ENCODE measurements at regions not wholly inside any gene's neighbourhood (a gene's known extent, or its start where the extent isn't known, plus 50 kb on each side); places are given as distances from the start of the nearest gene placed in this dataset.

- TF ChIP-seq, protein P1, sequence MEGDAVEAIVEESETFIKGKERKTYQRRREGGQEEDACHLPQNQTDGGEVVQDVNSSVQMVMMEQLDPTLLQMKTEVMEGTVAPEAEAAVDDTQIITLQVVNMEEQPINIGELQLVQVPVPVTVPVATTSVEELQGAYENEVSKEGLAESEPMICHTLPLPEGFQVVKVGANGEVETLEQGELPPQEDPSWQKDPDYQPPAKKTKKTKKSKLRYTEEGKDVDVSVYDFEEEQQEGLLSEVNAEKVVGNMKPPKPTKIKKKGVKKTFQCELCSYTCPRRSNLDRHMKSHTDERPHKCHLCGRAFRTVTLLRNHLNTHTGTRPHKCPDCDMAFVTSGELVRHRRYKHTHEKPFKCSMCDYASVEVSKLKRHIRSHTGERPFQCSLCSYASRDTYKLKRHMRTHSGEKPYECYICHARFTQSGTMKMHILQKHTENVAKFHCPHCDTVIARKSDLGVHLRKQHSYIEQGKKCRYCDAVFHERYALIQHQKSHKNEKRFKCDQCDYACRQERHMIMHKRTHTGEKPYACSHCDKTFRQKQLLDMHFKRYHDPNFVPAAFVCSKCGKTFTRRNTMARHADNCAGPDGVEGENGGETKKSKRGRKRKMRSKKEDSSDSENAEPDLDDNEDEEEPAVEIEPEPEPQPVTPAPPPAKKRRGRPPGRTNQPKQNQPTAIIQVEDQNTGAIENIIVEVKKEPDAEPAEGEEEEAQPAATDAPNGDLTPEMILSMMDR (conservative IDR thresholded peaks at IDR 0.05), result peak; percentile 31
- no peaks in the 10 kb centered on the region for H3K27me3 ChIP-seq (ENCODE audit: control insufficient read depth, insufficient read depth, low read length, poor library complexity, severe bottlenecking)
- no peak overlapping the region for H3K27ac ChIP-seq (ENCODE audit: low read depth, low read length)
- H3K36me3 Mint-ChIP-seq (ENCODE audit: low read depth), result no peaks in the 10 kb centered on the region
- no peak overlapping the region for H3K27ac Mint-ChIP-seq
- H3K4me1 Mint-ChIP-seq, result no peaks in the 10 kb centered on the region
- H3K36me3 ChIP-seq (ENCODE audit: control insufficient read depth, insufficient read depth, low read length), result no peaks in the 10 kb centered on the region
- DNase-seq, result peak; percentile 40
- H3K4me1 ChIP-seq (ENCODE audit: control insufficient read depth, insufficient read depth, low read length), result no peaks in the 10 kb centered on the region
- no peaks in the 10 kb centered on the region for H3K9me3 ChIP-seq (ENCODE audit: control insufficient read depth, low read length)
- H3K9me3 Mint-ChIP-seq, result no peaks in the 10 kb centered on the region
- 89% methylated on average over 9 to 15 of the region's 15 CpGs for WGBS, 2 experiments (ENCODE audit: insufficient coverage in 1 of 2, insufficient read length in 1 of 2)
- H3K4me3 ChIP-seq (ENCODE audit: low read length), result no peak overlapping the region
- no peak overlapping the region for H3K9ac ChIP-seq (ENCODE audit: extremely low read depth, low read length, poor library complexity, severe bottlenecking)
- H3K4me3 Mint-ChIP-seq, result no peak overlapping the region
- no peaks in the 10 kb centered on the region for H3K27me3 Mint-ChIP-seq (ENCODE audit: insufficient read depth)
Observed at GRCh38 chr2:3062476-3063260, 314.9 kb downstream of the EIPR1 start.

DNA sequence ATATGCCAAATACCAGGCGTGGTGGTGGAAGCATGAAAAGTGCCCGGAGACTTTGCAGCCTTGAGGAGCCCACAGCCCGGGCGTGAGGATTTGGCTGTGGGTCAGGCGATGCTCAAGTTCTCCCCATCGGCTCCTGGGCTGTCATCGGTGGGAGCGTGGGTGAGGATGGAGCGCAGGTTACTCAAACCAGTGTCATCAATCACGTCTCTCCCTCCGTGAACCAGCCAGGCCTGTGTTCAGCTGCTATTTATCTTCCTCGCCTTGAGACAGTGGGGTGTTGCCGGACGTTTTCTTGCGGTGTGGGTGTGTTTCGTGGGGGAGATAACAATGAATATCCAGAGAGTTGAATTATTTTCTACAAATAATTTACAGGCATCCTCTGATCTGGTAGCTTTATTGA is 317.6 kb downstream of the EIPR1 start:
- no peak for DNase-seq
- H3K27me3 ChIP-seq (ENCODE audit: control insufficient read depth, insufficient read depth, low read length, poor library complexity, severe bottlenecking), result no peaks in the 10 kb centered on the region
- no peak overlapping the region for H3K9ac ChIP-seq (ENCODE audit: extremely low read depth, low read length, poor library complexity, severe bottlenecking)
- no peaks in the 10 kb centered on the region for H3K9me3 ChIP-seq (ENCODE audit: control insufficient read depth, low read length)
- H3K4me3 ChIP-seq (ENCODE audit: low read length), result no peak overlapping the region
- no peaks in the 10 kb centered on the region for H3K36me3 Mint-ChIP-seq (ENCODE audit: low read depth)
- no peak overlapping the region for H3K4me3 Mint-ChIP-seq
- H3K4me1 ChIP-seq (ENCODE audit: control insufficient read depth, insufficient read depth, low read length), result no peaks in the 10 kb centered on the region
- H3K27ac Mint-ChIP-seq, result no peak overlapping the region
- peak overlapping the region; percentile 63 for H3K27ac ChIP-seq (ENCODE audit: low read depth, low read length)
- H3K27me3 Mint-ChIP-seq (ENCODE audit: insufficient read depth), result no peaks in the 10 kb centered on the region
- peaks cover 6% of the 10 kb centered on the region for H3K9me3 Mint-ChIP-seq
- TF ChIP-seq, protein P1 (conservative IDR thresholded peaks at IDR 0.05), result no peak
- WGBS, 2 experiments (ENCODE audit: insufficient coverage in 1 of 2, insufficient read length in 1 of 2), result 92 to 94% methylated on average over 12 to 15 of the region's 16 CpGs
- H3K4me1 Mint-ChIP-seq, result no peaks in the 10 kb centered on the region
- H3K36me3 ChIP-seq (ENCODE audit: control insufficient read depth, insufficient read depth, low read length), result no peaks in the 10 kb centered on the region

DNA sequence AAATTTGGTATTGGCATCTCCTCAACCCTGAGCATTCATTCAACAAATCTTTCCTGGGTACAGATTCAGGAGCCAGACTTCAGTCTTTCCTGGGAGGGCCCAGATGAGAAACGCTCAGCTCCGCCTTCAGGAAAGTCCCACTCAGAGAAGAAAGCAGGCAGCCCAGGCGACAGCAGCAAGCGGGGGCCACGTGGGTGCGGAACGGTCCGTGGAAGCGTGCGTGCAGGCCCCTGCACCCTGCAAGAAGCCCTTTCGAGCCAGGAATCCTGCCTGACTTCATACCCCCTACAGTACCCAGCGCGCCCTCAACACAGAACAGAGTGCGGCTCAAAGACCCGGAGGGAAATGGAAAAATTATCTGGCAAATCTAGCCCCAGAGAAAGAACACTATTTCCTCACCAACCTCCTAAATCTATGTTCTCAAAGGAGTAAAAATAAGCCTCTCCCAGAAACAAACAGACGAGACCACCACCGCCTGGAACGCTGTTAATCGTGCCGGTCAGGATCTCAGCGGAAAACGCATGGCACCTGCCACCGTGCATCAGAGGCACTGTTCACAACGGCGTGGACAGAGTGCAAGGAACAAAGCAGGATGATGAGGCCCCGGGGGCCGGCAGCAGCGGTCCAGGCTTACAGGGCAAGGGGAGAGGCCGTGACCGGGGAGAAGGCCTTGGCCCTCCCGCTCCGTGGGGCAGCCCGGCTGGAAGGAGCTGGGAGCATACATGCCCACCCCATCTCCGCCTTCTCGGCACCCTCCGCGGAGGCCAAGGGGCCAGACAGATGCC is 318.3 kb downstream of the EIPR1 start:
- H3K9ac ChIP-seq (ENCODE audit: extremely low read depth, low read length, poor library complexity, severe bottlenecking), result no peak overlapping the region
- H3K36me3 Mint-ChIP-seq (ENCODE audit: low read depth), result no peaks in the 10 kb centered on the region
- H3K27me3 ChIP-seq (ENCODE audit: control insufficient read depth, insufficient read depth, low read length, poor library complexity, severe bottlenecking), result no peaks in the 10 kb centered on the region
- no peaks in the 10 kb centered on the region for H3K36me3 ChIP-seq (ENCODE audit: control insufficient read depth, insufficient read depth, low read length)
- peaks cover 6% of the 10 kb centered on the region for H3K9me3 Mint-ChIP-seq
- no peaks in the 10 kb centered on the region for H3K4me1 Mint-ChIP-seq
- 82 to 87% methylated on average over 19 to 37 of the region's 37 CpGs for WGBS, 2 experiments (ENCODE audit: insufficient coverage in 1 of 2, insufficient read length in 1 of 2)
- H3K4me3 ChIP-seq (ENCODE audit: low read length), result no peak overlapping the region
- no peak for DNase-seq
- peak overlapping the region; percentile 63 for H3K27ac ChIP-seq (ENCODE audit: low read depth, low read length)
- H3K27ac Mint-ChIP-seq, result no peak overlapping the region
- no peaks in the 10 kb centered on the region for H3K4me1 ChIP-seq (ENCODE audit: control insufficient read depth, insufficient read depth, low read length)
- no peak overlapping the region for H3K4me3 Mint-ChIP-seq
- no peaks in the 10 kb centered on the region for H3K27me3 Mint-ChIP-seq (ENCODE audit: insufficient read depth)
- TF ChIP-seq, protein P1 (conservative IDR thresholded peaks at IDR 0.05), result no peak
- no peaks in the 10 kb centered on the region for H3K9me3 ChIP-seq (ENCODE audit: control insufficient read depth, low read length)
